Middle frontal gyrus (tissue), 1 donor: ENCODE measurements at regions not wholly inside any gene's neighbourhood (a gene's known extent, or its start where the extent isn't known, plus 50 kb on each side); places are given as distances from the start of the nearest gene placed in this dataset.

Experiments used
- DNase-seq: peaks from one replicate; pipeline ENCODE4 v3.0.0-alpha.2; 2015; ENCODE audit warnings: low spot score; ENCODE audit errors: extremely low spot score

DNA sequence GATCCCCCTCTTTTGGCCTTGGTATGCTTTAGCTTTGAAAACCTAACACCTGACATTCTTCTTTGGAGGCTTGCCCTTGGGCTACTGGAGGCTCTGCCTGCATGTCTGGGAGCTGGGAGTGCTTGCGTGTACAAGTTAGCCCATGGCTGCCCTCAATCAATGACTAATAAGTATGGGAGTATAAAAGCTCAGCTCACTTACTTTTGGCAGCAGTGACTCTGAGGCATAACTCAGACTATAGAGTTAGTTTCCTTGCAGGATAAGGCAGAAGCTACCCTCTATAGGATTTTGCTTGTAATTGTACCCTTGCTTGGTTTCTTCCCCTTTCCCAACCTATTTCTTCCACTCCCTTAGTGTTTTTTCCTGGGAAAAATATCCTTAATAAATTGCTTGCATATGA lies 247.9 kb downstream of the PPP1R2C start:
- no peak for DNase-seq

DNA sequence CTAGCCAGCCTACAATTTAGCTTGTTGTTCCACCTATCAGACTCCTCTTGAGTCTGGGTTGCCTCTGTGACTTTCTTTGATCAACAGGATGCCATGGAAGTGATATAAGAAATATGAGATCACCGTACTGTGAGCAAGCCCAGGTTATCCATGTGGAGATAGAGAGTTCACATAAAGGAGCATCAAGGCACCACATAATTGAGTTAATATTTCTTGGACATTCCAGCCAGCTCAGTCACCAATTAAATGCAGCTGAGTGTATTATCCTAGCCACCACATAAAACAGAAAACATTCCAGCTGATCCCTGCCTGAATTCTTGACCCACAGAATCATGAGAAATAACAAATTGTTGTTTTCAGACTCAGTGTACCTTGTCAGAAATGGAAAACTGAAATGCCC lies 253.6 kb downstream of the PPP1R2C start:
- DNase-seq = no peak

DNA sequence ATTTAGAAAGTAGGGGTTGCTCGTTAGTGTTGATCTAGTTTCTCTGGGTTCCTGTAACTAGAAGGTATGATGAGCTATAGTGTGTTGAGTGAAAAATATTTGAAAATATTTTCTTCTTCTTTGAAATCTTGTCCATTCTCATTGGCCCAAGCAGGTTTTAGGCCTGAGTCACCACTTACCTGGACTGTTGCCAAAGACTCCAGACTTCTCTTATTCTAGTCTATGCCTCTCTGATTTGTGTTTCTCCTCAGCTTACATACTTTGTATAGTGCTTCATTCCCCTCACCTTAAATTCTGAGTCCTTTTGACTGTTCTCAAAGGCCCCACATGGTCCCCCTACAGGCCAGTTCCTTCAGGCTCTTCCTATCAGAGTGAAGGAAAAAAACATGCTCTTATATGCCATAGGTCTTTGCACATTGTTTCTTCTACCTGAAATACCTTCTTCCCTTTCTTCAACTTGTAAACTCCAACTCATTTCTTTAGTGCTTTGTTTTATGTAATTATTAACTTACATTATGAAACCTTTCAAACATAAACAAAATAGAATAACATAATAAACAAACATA lies 258.2 kb downstream of the PPP1R2C start:
- no peak for DNase-seq

- no peak for DNase-seq
Measured at GRCh38 chrX:42515939-42516338, 262.0 kb downstream of the PPP1R2C start.

GRCh38 chrX:42505016-42505415 lies 272.9 kb downstream of the PPP1R2C start:
- DNase-seq = no peak

- DNase-seq = no peak
Measured at GRCh38 chrX:42499620-42500019, 278.3 kb downstream of the PPP1R2C start.

- DNase-seq = no peak
Measured at GRCh38 chrX:42497356-42497755, 280.6 kb downstream of the PPP1R2C start.

- DNase-seq = no peak
Measured at GRCh38 chrX:42496239-42496638, 281.7 kb downstream of the PPP1R2C start.

- no peak for DNase-seq
Measured at GRCh38 chrX:42495139-42495538, 282.8 kb downstream of the PPP1R2C start.

DNA sequence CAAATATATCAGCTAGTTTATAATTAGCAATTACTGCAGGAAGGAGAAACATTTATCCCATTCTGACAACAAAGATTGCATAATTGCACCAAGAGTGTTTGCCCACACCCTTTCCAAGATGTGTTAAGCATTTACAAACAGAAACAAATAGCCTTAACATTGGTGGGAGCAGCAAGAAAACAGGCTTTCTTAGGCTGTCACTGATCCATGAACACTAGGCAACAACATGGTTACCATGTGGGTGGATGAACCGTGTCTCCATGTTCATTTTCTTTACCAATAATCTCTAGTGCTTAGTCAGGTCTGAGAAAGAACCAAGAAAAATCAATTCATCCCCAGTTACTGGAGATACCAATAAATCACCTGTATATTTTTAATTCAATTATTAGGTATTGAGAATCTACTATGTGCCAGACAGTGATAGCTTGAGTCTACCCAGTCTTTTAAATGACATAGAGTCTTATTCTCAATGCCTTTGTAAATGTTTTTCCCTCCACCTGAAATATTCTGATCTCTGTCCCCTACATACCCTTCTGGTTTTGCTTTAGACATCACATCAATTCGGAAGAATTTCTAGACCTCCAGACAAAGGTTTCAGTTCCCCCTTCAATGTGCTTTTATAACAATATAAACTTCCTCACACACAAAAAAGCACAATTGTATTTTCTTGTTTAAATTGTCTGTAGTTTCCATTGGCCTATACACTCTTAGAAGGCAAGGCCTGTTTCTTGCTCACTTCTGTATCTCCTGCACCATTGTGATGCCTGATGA lies 286.6 kb downstream of the PPP1R2C start:
- no peak for DNase-seq

DNA sequence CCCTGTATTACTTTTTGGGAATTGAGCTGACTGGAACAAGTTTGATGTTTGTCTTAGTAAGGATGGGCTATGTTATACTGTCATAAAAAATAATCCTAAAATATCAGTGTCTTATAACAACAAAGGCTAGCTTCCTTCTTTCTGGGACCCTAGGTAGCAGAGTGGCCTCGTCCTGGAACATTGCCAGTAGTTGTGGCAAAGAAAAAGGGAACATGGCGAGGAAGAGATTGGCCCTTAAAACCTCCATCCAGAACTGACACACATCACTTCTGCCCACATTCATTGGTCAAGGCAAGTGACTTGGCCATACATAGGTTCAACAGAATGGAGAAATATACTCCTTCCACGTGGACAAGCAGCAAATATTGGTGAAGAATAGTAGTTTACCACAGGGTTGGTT lies 287.9 kb downstream of the PPP1R2C start:
- no peak for DNase-seq

GRCh38 chrX:42485601-42486000 lies 292.4 kb downstream of the PPP1R2C start:
- no peak for DNase-seq

DNA sequence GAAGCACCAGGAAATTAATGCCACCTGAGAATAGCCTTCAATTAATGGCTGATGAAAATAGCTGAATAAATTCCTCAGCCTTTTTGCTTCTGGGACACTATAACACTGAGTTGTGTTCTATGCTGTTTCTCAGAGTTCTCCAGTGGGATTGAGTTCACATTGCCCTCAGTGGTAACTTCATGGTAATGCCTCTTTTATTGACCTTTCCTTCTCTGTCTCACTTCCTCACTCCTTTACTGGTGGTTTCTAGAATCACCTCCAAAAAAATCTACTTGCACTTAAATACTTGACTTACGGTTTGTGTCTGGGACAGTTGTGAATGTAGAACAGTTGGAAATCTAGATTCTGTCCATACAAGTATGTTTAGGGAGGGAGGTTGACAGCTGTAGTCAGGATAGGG lies 293.7 kb downstream of the PPP1R2C start:
- no peak for DNase-seq

DNA sequence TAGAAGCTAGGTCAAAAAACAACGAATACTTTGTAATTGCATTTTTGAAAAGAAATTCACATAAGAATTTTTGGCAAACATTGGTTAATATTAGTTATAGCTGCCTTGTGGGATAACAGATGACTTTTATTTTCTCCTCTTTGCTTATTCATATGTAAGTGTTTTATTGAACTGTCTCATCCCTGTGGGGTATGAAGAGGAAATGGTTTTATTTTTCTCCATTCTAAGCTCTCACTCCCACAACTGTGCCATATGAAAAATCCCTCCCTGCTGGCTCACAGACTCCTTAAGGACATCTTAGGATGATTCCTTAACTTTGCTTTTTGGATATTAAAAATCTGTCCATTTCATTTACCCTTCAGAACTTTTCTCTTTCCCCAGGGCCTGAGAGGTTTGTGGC lies 300.6 kb downstream of the PPP1R2C start:
- DNase-seq = no peak

- no peak for DNase-seq
Measured at GRCh38 chrX:42472727-42473126, 305.2 kb downstream of the PPP1R2C start.

DNA sequence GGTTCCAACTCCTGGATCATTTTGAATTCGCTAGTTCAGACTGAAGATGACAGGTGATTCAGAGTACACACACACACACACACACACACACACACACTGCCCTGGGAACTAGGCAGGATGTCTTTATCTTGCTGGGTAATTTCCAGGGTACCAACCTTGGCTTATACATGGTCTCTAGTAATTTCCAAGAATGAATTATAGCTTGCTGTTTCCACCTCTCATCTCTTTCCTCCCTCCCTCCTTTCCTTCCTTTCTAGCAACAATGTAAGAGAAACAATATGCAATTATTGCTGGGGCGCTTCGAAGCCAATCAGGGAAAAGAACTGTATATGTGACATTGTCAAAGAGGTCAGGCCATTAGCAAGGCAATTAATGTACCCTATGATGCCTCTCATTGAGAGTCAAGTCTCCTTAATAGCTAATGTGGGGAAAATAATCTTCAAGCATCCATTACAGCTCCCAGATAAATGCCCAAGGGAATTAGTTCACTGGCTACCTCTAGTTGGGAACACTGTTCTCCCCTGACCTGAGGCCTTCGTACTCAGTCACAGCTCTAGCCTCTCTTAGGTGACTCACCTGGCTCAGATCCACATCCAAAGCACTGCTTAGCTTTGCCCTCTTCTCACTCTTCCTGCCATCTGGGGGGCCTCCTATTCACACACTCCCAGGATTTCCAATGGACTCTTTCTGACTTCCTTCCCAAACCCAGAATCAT lies 311.5 kb downstream of the PPP1R2C start:
- no peak for DNase-seq

DNA sequence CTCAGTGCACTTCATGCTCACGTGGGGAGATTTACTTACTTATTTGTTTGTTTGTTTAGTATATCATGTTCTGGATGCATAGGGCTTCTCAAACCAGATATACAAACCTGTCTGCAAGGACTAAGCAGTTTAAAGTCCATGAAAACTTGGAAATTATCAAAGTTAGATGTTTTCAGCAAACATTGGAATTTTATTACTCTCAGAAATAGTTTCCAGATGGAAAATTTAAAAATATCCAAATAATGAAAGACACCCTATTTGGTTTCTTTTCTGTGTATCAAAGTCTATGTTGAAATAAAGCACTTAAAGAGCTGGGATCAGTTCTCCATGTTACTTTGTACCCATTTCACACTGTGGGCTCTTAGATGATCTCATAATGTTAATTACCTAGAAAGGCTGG lies 312.1 kb downstream of the PPP1R2C start:
- no peak for DNase-seq

DNA sequence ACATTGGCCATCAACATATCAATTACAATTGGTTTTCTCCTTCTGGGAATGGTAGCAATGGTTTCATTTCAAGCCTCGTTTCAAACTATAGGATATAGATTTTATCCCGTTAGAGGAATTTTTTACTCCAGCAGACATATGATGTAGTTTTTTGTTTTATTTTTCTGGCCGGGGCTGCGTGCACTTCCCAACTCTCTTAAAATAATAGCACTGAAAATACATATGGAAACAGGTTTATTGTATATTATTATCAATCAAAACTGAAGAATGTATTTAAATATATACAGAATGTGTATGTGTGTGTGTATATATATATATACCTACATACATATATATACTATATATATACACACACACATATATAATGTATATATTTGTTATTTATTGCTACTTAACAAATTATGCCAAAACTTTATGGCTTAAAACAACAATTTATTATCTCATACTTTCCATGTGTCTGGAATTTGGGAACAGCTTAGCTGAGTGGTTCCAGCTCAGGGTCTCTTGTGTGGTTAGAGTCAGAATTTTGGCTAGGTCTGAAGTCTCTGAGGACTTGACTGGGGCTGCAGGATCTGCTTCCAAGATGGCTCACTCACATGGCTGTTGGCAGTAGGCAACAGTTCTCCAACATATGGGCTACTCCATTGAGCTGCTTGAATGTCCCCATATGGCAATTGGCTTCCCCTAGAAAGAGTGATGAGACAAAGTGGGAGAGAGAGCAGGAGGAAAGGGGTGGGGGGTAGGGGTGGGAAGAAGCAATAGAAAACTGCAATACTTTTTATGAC lies 314.1 kb downstream of the PPP1R2C start:
- DNase-seq = no peak

DNA sequence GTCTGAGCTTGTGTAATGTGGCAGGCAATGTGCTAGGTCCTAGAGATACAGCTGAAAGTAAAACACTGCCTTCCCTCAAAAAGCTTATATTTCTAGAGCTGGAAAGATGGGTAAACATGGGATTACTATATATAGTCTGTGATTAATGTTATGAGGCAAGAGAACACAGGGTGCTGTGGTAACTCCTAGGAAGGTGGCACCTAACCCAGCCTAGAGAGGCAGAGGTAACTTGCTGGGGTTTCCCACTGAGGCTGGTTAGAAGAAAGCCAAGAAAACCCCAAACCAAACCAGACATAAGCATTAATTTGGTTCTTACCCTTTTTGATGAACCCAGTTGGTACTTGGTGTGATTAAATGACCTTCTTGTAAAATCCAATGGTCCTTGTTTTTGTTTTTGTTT lies 315.0 kb downstream of the PPP1R2C start:
- no peak for DNase-seq

DNA sequence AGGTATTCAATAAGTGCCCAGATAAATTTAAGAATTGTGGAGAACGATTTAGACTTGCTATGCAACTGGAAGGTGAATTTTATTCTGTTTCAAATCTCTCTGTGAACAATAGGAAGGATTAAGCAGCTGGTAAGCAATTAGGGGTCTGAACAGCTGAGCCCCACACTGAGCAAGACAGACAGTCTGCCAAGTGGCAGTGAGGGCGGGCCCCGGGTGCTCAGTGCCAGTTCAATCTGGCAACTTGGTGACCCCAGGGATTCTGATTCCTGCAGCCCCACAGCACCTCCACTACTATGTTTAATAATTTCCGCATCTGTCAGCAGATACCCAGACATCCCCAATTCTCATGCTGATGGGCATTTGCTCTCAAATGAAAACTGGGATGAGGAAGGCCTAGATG lies 317.3 kb downstream of the PPP1R2C start:
- DNase-seq = no peak

DNA sequence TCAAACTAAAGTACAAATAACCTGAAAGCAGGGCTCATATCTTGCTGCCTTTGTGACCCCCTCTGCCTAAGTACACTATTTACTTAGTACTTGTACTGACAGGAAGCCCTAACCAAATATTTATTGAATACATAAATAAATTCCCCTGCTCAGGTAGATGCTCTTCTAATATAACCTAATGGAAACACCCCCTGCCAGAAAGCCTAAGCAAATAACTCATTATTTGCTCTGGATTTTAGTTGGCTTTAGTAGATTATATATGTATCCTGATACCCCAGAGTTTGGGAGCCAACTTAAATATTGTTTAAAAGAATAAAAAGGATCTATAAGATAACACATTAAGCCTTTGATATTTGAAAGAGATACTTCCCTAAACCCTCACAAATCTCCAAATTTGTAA lies 318.2 kb downstream of the PPP1R2C start:
- no peak for DNase-seq

DNA sequence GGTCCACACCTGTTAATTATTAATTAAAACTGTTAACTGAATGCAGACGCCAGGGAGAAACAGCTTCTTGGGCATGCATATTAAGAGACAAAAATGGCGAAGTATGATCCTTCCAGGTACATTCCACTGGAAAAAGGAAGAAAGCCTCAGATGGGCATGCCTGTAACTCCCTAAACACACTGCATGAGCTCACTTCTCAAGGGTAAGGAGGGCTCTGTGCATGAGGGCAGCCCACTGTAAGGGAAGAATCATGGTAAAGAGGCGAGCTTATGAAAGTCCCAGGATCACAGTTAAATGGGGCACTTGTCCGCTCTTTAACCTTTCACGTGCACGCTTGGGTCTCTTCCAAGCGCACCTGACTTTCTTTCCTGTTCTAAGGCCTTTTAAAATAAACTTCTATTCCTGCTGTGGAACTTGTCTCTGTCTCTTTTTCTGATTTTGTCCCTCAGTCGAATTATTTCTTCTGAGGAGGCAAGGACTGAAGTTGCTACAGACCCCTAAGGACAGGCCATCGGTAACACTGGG lies 321.7 kb downstream of the PPP1R2C start:
- DNase-seq = no peak
